Gastroesophageal sphincter (tissue), 4 donors: ENCODE measurements at regions not wholly inside any gene's neighbourhood (a gene's known extent, or its start where the extent isn't known, plus 50 kb on each side); places are given as distances from the start of the nearest gene placed in this dataset.
"Not testable (repeated sequence)": the region's sequence is repeated elsewhere in the genome, so short reads cannot be mapped to it uniquely, and the experiment has no call there.

Experiments used
- ATAC-seq: fragments of 150-250 bp; one replicate; pipeline ENCODE4 v1.9.1; 2016; ENCODE audit warnings: mild to moderate bottlenecking, moderate library complexity
- H3K27ac ChIP-seq, 4 donors: fragments of 200-600 bp; sonication (generic) in 3 of 4; 1 replicate in 3 of 4; 2 replicates in 1 of 4; pipeline ENCODE4 v1.5.1; 2016 to 2019
- H3K27me3 ChIP-seq: fragments of 200-600 bp; sonication (generic); one replicate; pipeline ENCODE4 v1.5.1; 2019
- H3K36me3 ChIP-seq, 2 donors: fragments of 200-600 bp; sonication (generic); one replicate each; pipeline ENCODE4 v1.5.1; 2019; ENCODE audit warnings: control low read depth in 1 of 2
- H3K4me1 ChIP-seq, 3 donors: fragments of 200-600 bp; sonication (generic); 1 replicate in 2 of 3; 2 replicates in 1 of 3; pipeline ENCODE4 v1.5.1; 2016 to 2019; ENCODE audit warnings: control low read depth in 2 of 3
- H3K4me3 ChIP-seq, 2 donors: fragments of 200-600 bp; sonication (generic); one replicate each; pipeline ENCODE4 v1.5.1; 2019; ENCODE audit warnings: mild to moderate bottlenecking in 1 of 2, moderate library complexity in 1 of 2
- H3K9me3 ChIP-seq, 3 donors: fragments of 200-600 bp; sonication (generic); one replicate each; pipeline ENCODE4 v1.5.1; 2017 to 2019; ENCODE audit warnings: control low read depth in 2 of 3
- CTCF ChIP-seq, 4 experiments: fragments of 200-600 bp in 2 of 4; fragments of 450-650 bp in 2 of 4; sonication (generic) in 1 of 4; IDR thresholded peaks; one replicate each; pipeline ENCODE4 v1.5.1; 2017 to 2019; ENCODE audit warnings: antibody characterized with exemption in 4 of 4, mild to moderate bottlenecking in 2 of 4, moderate library complexity in 2 of 4
- EP300 ChIP-seq: sonication (generic); formaldehyde crosslinking; IDR thresholded peaks from one replicate; pipeline ENCODE4 v1.6.1; 2017; ENCODE audit warnings: antibody characterized with exemption, mild to moderate bottlenecking
- POLR2A ChIP-seq, 2 donors: fragments of 450-650 bp; IDR thresholded peaks; one replicate each; pipeline ENCODE4 v1.6.1; 2017; ENCODE audit warnings: antibody characterized with exemption in 2 of 2, mild to moderate bottlenecking in 2 of 2, moderate library complexity in 1 of 2
- POLR2AphosphoS5 ChIP-seq: sonication (generic); formaldehyde crosslinking; IDR thresholded peaks from one replicate; pipeline ENCODE4 v1.6.1; 2017; ENCODE audit warnings: antibody characterized with exemption
- WGBS, 2 donors: methylation state at CpG; one replicate each; pipeline ENCODE4 v1.1.5; 2018; ENCODE audit warnings: low coverage in 1 of 2; 5-methylcytosine and 5-hydroxymethylcytosine counted together

- ATAC-seq = no peak
- Histone ChIP-seq H3K9me3 (no peaks in the 10 kb centered on the region), H3K4me1 (no peaks in the 10 kb centered on the region), H3K27ac (no peak overlapping the region), H3K36me3 (no peaks in the 10 kb centered on the region), H3K4me3 (no peak overlapping the region), H3K27me3 (no peaks in the 10 kb centered on the region)
- WGBS, 2 donors = 87 to 98% methylated on average over 3 to 10 of the region's 14 CpGs
- TF ChIP-seq POLR2AphosphoS5 = no peak
- TF ChIP-seq EP300 = no peak
- TF ChIP-seq POLR2A (IDR thresholded peaks at IDR 0.05) = no peak
- TF ChIP-seq CTCF (IDR thresholded peaks at IDR 0.05) = no peak
Measured at GRCh38 chr20:47888351-47888750, 103.1 kb upstream of the SULF2 start.

GRCh38 chr20:47887477-47888080 is 102.3 kb upstream of the SULF2 start:
- H3K27me3 ChIP-seq = no peaks in the 10 kb centered on the region
- H3K36me3 ChIP-seq = no peaks in the 10 kb centered on the region
- TF ChIP-seq POLR2AphosphoS5 (no peak), CTCF (IDR thresholded peaks at IDR 0.05) (no peak), EP300 (no peak), POLR2A (IDR thresholded peaks at IDR 0.05) (no peak)
- H3K27ac ChIP-seq = no peak overlapping the region
- H3K4me3 ChIP-seq = no peak overlapping the region
- no peaks in the 10 kb centered on the region for H3K4me1 ChIP-seq
- no peak for ATAC-seq
- no peaks in the 10 kb centered on the region for H3K9me3 ChIP-seq
- WGBS, 2 donors = 74 to 100% methylated on average over 2 to 7 of the region's 10 CpGs

- no peaks in the 10 kb centered on the region for H3K9me3 ChIP-seq
- no peak for ATAC-seq
- no peak overlapping the region for H3K4me3 ChIP-seq
- no peaks in the 10 kb centered on the region for H3K36me3 ChIP-seq
- H3K4me1 ChIP-seq = no peaks in the 10 kb centered on the region
- WGBS, 2 donors = 86% methylated on average over 2 of the region's 8 CpGs; no CpG with 5 or more reads in 1 of the 2 donors
- H3K27ac ChIP-seq = no peak overlapping the region
- no peaks in the 10 kb centered on the region for H3K27me3 ChIP-seq
- TF ChIP-seq EP300 (no peak), POLR2A (IDR thresholded peaks at IDR 0.05) (no peak)
Measured at GRCh38 chr20:47887064-47887463, 101.8 kb upstream of the SULF2 start.

GRCh38 chr20:47886454-47887041 is 101.3 kb upstream of the SULF2 start:
- no peaks in the 10 kb centered on the region for H3K9me3 ChIP-seq
- no peak for ATAC-seq
- no peaks in the 10 kb centered on the region for H3K36me3 ChIP-seq
- no peak overlapping the region for H3K27ac ChIP-seq
- no peaks in the 10 kb centered on the region for H3K27me3 ChIP-seq
- H3K4me3 ChIP-seq = no peak overlapping the region
- WGBS, 2 donors = 75 to 93% methylated on average over 3 to 6 of the region's 18 CpGs
- TF ChIP-seq CTCF (IDR thresholded peaks at IDR 0.05) = no peak
- TF ChIP-seq POLR2A (IDR thresholded peaks at IDR 0.05) = no peak
- no peak for TF ChIP-seq EP300
- no peak for TF ChIP-seq POLR2AphosphoS5
- H3K4me1 ChIP-seq = no peaks in the 10 kb centered on the region

- no peak for ATAC-seq
- H3K27ac ChIP-seq = no peak overlapping the region
- H3K27me3 ChIP-seq = no peaks in the 10 kb centered on the region
- H3K36me3 ChIP-seq = no peaks in the 10 kb centered on the region
- H3K9me3 ChIP-seq = no peaks in the 10 kb centered on the region
- no peaks in the 10 kb centered on the region for H3K4me1 ChIP-seq
- 76% methylated on average over 3 of the region's 8 CpGs; no CpG with 5 or more reads in 1 of the 2 donors for WGBS, 2 donors
- TF ChIP-seq CTCF (IDR thresholded peaks at IDR 0.05) (no peak), EP300 (no peak), POLR2AphosphoS5 (no peak), POLR2A (IDR thresholded peaks at IDR 0.05) (no peak)
- no peak overlapping the region for H3K4me3 ChIP-seq
Measured at GRCh38 chr20:47885909-47886453, 100.7 kb upstream of the SULF2 start.

GRCh38 chr20:47883940-47884339 is 98.7 kb upstream of the SULF2 start:
- WGBS, 2 donors = 60 to 80% methylated on average over 1 of the region's 1 CpG

More at GRCh38 chr20:47883940-47884339, 98.7 kb upstream of the SULF2 start:
- not testable (repeated sequence) for ATAC-seq, H3K27ac ChIP-seq, H3K9me3 ChIP-seq, H3K4me3 ChIP-seq, H3K4me1 ChIP-seq, H3K27me3 ChIP-seq, H3K36me3 ChIP-seq
